Sigmoid colon (tissue), 4 donors: ENCODE measurements at regions not wholly inside any gene's neighbourhood (a gene's known extent, or its start where the extent isn't known, plus 50 kb on each side); places are given as distances from the start of the nearest gene placed in this dataset.

Experiments
- EP300 ChIP-seq, 4 donors: sonication (generic); formaldehyde crosslinking; IDR thresholded peaks; one replicate each; pipeline ENCODE4 v1.6.1; 2017; ENCODE audit warnings: antibody characterized with exemption in 4 of 4
- POLR2A ChIP-seq, 2 donors: fragments of 450-650 bp; IDR thresholded peaks; one replicate each; pipeline ENCODE4 v1.6.1; 2016; ENCODE audit warnings: antibody characterized with exemption in 2 of 2, mild to moderate bottlenecking in 2 of 2, moderate library complexity in 2 of 2
- TF ChIP-seq, protein P1 (sequence below), 4 experiments: fragments of 450-650 bp in 3 of 4; fragments of 200-600 bp in 1 of 4; IDR thresholded peaks; one replicate each; pipeline ENCODE4 v1.5.1; 2016 to 2019; ENCODE audit warnings: antibody characterized with exemption in 4 of 4, mild to moderate bottlenecking in 3 of 4, moderate library complexity in 2 of 4

DNA sequence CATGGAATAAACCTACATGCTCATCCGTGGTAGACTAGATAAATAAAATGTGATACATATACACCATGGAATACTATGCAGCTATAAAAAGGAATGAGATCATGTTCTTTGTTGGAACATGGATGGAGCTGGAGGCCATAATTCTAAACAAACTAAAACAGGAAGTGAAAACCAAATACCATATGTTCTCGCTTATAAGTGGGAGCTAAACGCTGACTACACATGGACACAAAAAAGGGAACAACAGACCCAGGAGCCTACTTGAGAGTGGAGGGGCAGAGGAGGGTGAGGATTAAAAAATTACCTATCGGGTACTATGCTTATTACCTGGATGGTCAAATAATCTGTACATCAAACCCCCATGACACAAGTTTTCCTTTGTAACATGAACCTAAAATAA, 68.7 kb upstream of the SEC61G start:
- TF ChIP-seq, protein P1, sequence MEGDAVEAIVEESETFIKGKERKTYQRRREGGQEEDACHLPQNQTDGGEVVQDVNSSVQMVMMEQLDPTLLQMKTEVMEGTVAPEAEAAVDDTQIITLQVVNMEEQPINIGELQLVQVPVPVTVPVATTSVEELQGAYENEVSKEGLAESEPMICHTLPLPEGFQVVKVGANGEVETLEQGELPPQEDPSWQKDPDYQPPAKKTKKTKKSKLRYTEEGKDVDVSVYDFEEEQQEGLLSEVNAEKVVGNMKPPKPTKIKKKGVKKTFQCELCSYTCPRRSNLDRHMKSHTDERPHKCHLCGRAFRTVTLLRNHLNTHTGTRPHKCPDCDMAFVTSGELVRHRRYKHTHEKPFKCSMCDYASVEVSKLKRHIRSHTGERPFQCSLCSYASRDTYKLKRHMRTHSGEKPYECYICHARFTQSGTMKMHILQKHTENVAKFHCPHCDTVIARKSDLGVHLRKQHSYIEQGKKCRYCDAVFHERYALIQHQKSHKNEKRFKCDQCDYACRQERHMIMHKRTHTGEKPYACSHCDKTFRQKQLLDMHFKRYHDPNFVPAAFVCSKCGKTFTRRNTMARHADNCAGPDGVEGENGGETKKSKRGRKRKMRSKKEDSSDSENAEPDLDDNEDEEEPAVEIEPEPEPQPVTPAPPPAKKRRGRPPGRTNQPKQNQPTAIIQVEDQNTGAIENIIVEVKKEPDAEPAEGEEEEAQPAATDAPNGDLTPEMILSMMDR (IDR thresholded peaks at IDR 0.05), result no peak
- TF ChIP-seq EP300 (IDR thresholded peaks at IDR 0.05), result no peak
- no peak for TF ChIP-seq POLR2A (IDR thresholded peaks at IDR 0.05)
